NCI-H1105 (cell line): ENCODE measurements at regions not wholly inside any gene's neighbourhood (a gene's known extent, or its start where the extent isn't known, plus 50 kb on each side); places are given as distances from the start of the nearest gene placed in this dataset.
"Not testable (repeated sequence)": the region's sequence is repeated elsewhere in the genome, so short reads cannot be mapped to it uniquely, and the experiment has no call there.

Source experiments
- DNase-seq: peaks from one replicate; lab custom pipeline; 2025; lab: John Stamatoyannopoulos, UW

GRCh38 chr7:69091521-69091920 is 506.8 kb upstream of the AUTS2 start:
- no peak for DNase-seq

- DNase-seq, result no peak
These were observed 503.1 kb upstream of the AUTS2 start for GRCh38 chr7:69095127-69095526.

GRCh38 chr7:69095649-69096048 is 502.6 kb upstream of the AUTS2 start:
- DNase-seq, result no peak

GRCh38 chr7:69104023-69104422 is 494.3 kb upstream of the AUTS2 start:
- DNase-seq, result no peak

GRCh38 chr7:69105092-69105491 is 493.2 kb upstream of the AUTS2 start:
- DNase-seq, result no peak

DNA sequence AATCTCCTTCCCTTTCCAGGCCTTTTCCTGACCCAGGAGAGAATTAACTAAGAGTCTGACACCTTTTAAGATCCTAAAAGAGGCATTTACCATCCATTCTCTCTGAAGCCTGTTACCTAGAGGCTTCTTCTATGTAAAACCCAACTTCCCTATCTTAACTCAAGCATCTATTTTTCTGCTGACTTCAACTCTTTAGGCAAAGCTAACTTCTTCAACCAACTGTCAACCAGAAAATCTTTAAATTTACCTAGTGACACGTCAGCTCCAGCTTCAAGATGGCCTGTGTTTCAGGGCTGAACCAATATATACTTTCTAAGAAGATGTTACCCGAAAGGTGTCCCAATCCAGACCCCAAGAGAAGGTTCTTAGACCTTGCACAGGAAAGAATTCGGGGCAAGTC is 492.3 kb upstream of the AUTS2 start:
- DNase-seq, result no peak

DNA sequence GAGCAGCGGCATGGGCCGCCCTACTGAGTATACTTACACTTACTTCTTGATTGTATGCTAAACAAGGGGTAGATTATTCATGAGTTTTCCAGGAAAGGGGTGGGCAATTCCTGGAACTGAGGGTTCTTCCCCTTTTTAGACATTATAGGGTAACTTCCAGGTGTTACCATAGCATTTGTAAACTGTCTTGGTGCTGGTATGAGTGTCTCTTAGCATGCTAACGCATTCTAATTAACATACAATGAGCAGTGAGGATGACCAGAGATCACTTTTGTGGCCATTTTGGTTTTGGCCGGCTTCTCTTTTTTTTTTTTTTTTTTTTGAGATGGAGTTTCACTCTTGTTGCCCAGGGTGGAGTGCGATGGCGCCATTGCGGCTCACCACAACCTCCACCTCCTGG is 491.8 kb upstream of the AUTS2 start:
- DNase-seq, result not testable (repeated sequence)

- DNase-seq, result not testable (repeated sequence)
These were observed 491.3 kb upstream of the AUTS2 start for GRCh38 chr7:69106946-69107345.

DNA sequence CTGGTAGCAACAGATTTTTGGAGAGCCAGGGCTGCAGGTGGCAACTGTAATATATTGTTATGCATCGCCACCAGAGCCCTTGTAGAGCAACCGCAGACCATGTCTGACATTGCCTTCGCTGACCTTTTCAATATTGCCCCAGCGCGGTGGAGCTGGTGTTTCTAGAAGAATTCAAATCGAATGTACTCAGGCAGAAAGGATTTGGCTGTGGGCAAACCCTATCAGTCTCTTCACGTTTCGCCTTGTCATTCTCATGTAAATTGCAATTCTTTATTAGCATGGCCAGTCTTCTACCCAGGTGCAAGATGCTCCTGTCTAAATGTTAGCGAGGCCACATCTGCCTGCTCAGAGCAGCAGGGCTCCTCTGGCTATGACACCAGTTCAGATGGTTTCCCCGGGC is 490.2 kb upstream of the AUTS2 start:
- no peak for DNase-seq

- no peak for DNase-seq
These were observed 489.0 kb upstream of the AUTS2 start for GRCh38 chr7:69109246-69109645.

DNA sequence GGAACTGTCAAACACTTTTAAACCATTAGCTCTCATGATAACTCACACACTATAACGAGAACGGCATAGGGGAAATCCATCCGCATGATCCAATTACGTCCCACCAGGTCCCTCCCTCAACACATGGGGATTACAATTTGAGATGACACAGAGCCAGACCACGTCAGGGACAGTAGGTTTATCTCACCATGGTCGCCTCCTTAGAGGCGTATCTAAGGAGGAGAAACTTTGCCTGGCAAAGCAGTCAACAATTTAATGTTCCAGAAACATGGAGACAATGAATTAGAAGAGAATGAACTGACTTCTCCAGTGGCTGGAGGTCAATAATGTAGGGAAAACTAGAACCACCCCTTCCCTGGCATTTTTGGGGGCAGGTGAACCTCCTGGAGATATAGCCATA is 488.4 kb upstream of the AUTS2 start:
- DNase-seq, result no peak

DNA sequence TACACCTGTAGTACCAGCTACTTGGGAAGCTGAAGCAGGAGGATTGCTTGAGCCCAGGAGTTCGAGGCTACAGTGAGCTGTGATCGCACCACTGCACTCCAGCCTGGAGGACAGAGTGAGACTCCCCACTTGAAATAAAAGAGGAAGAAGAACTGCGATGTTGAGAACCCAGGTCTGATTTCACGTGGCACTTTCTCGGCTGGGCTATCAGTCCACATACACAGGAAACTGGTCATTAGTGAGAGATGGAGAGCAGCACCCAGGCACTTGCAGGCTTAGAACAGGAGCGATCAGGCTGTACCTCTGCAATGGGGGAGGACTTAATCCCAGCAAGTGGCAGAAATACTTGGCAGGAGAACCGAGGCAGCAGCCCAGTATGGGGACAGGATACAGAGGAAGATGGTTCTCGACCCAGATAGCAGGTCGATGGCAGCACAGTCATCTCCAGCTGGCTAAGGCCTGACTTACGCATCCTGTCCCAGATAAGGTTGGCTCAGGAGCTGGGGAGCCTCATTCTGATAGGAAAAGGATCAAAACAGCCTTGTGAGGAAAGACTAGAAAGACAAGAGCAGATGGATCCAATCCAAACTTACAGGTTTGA is 487.7 kb upstream of the AUTS2 start:
- no peak for DNase-seq

DNA sequence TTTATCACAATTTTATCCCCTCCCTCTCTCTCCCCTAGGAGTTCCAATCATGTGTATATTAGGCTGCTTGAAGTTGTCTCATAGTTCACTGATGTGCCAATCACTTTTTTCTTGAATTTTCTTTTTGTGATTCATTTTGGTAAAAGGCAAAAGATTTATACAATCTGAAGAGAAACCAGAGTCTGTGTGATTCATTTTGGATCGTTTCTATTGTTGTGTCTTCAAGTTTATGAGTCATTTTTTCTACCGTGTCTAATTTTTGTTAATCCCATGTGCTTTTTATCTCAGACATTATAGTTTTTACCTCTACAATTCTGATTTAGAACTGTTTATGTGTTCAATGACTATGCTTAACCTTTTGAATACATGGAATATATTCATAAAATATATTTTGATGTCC is 483.9 kb upstream of the AUTS2 start:
- DNase-seq, result no peak

GRCh38 chr7:69115788-69116187 is 482.5 kb upstream of the AUTS2 start:
- no peak for DNase-seq

GRCh38 chr7:69116196-69116595 is 482.1 kb upstream of the AUTS2 start:
- DNase-seq, result not testable (repeated sequence)

- no peak for DNase-seq
These were observed 475.3 kb upstream of the AUTS2 start for GRCh38 chr7:69122953-69123352.

DNA sequence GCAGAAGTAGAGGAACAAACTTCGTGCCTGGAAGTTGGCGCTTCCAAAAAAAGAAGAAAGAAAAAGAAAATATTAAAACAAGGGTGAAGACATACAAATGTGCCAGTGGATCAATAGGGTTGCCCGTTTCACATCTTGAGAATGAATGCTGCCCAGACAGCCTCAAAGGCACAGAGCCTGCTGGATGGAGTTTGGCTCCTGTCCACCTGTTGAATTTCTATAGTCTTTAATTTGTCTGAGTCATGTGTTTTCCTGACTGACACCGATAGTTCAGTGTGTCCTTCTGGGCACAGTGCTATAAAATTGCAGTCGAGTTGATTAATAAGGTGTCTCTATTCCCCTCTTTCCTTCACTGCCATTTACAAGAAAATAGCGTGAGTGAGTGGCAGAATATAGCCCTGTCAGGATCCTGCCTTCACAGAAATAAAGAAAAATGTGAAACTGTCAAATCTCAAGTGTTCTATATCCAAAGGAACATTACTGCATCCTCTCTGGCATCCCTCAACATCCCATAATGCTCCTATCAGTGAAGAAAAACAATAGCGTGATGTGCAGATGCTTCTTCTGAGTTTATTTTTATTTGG is 471.3 kb upstream of the AUTS2 start:
- no peak for DNase-seq

GRCh38 chr7:69129524-69129923 is 468.8 kb upstream of the AUTS2 start:
- no peak for DNase-seq

- no peak for DNase-seq
These were observed 468.3 kb upstream of the AUTS2 start for GRCh38 chr7:69129951-69130350.

- no peak for DNase-seq
These were observed 467.9 kb upstream of the AUTS2 start for GRCh38 chr7:69130396-69130795.

DNA sequence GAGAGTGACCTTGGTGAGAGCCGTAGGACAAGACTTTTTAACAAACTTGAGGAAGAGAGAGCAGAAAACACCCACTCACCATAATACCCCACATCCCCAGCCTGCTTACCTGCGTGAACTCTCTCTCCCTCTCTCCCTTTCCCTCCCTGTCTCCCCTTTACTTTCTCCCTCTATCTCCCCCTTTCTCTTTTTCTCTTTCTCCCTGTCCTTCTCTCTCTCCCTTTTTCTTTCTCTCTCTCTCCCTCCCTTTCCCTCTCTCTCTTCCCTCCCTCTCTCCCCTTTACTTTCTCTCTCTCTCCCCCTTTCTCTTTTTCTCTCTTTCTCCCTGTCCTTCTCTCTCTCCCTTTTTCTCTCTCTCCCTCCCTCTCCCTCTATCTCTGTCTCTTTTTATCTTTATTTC is 464.0 kb upstream of the AUTS2 start:
- DNase-seq, result no peak

GRCh38 chr7:69147631-69148030 is 450.6 kb upstream of the AUTS2 start:
- DNase-seq, result no peak

- DNase-seq, result no peak
These were observed 448.2 kb upstream of the AUTS2 start for GRCh38 chr7:69149804-69150782.
